Fibroblast of the aortic adventitia (primary cell): ENCODE measurements at regions not wholly inside any gene's neighbourhood (a gene's known extent, or its start where the extent isn't known, plus 50 kb on each side); places are given as distances from the start of the nearest gene placed in this dataset.

Experiments
- DNase-seq: peaks from one replicate; pipeline ENCODE4 v3.0.0-alpha.2; 2010; ENCODE audit warnings: low read depth
- H3K4me3 ChIP-seq: 2 replicates; pipeline ENCODE4 v1.5.1; 2011; ENCODE audit warnings: low read depth, mild to moderate bottlenecking, control low read depth, low read length, moderate library complexity
- CTCF ChIP-seq: IDR thresholded peaks from 2 replicates; pipeline ENCODE4 v1.5.1; 2011; ENCODE audit warnings: mild to moderate bottlenecking, low read length, control low read depth, inconsistent platforms; ENCODE audit not compliant: insufficient read depth

- no peak overlapping the region for H3K4me3 ChIP-seq
- TF ChIP-seq CTCF = no peak
- no peak for DNase-seq
Measured at GRCh38 chr6:25006075-25006474, 70.3 kb upstream of the RIPOR2 start.

DNA sequence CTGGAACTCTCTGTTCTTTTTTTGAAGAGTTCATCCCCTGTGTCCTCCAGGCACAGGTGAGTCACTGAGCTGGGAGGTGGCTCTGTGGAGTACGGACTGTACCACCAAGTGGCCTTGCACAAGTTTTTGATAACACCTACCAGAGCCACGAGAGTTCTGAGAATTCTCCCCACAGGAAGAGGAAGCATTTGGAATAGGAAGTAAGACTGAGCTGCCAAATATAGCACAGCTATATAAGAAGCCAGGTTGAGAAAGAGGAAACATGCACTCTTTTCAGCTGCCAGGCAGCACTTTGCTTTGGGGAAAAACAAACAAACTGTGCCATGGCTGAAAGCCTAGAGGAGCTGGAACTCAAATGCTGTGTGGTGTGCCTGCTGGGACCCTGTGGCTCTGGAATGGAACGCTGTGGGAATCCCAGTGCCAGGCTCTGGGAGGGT lies 70.8 kb upstream of the RIPOR2 start:
- H3K4me3 ChIP-seq = no peak overlapping the region
- DNase-seq = peak; percentile 51
- TF ChIP-seq CTCF = no peak

DNA sequence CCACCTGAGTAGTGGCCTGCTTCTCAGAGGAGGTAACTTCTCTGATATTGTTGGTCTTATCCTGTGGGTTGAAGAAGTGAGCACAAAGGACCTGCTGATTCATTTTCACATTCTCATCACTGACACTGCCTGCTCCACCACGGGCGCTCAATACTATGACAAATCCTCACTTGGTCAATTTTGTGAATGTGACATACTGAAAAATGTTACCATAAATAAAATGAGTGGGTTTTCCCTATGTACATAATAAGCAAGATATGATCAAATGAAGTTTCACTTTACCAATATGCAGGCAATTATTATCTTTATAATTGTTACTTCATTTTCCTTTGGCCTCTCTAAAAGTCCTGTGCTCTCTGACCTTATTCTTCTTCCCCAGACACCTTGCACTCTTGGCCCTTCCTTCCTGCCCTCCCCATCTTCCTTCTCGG lies 71.5 kb upstream of the RIPOR2 start:
- no peak overlapping the region for H3K4me3 ChIP-seq
- DNase-seq = no peak
- no peak for TF ChIP-seq CTCF

DNA sequence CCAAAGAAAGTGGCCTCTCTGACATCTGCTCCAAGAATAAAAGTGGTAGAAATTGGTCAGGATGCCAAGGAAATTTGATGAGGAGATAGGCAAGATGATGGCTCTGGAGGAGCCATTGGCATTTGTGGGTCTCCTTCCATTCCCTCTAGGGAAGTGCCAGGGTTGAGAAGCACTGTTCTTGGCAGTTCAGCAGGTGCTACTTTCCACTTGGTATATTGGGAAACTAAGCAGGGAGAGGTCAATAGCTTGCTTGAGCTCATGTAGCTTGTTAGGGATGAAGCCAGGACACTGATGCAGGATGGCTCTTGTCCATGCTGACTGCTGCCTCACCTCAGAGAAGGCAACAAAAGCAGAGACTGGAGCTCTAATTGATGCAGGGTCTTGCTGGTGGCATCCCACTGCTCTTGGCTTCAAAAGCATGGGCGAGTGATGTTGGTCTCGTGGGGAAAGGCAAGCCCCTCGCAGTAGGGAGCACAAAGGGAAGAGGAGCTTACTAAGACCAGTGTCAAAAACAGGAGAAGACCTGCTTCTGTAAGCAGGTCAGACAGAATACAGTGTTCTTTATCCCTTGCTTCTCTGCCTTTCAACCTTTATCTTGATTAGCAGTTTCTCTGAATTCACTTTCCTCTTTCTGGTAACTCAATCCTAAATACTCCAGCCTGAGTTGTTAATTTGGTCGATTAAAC lies 73.1 kb upstream of the RIPOR2 start:
- TF ChIP-seq CTCF = no peak
- no peak for DNase-seq
- no peak overlapping the region for H3K4me3 ChIP-seq

DNA sequence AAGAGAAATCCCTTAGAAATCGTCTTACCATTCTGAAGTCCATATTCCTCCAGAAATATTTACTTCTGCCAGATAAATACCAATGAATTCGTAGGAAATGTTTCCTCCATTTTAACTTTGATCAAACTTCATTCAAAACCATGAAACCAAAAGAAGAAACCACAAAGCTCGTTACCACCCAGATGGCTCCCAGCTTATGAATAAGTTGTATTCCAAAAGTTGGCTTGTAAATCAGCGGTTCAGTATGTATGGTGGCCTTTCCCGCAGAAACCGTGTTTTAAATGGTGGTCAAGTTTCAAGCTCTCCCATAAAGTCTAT lies 73.6 kb upstream of the RIPOR2 start:
- DNase-seq = no peak
- TF ChIP-seq CTCF = no peak
- no peak overlapping the region for H3K4me3 ChIP-seq

GRCh38 chr6:25010176-25010575 lies 74.4 kb upstream of the RIPOR2 start:
- no peak overlapping the region for H3K4me3 ChIP-seq
- TF ChIP-seq CTCF = no peak
- DNase-seq = no peak
